Panc1 (cell line): ENCODE measurements at regions not wholly inside any gene's neighbourhood (a gene's known extent, or its start where the extent isn't known, plus 50 kb on each side); places are given as distances from the start of the nearest gene placed in this dataset.

Experiments
- CTCF ChIP-seq: fragments of 450-650 bp; IDR thresholded peaks from 2 replicates; pipeline ENCODE4 v1.5.1; 2017; ENCODE audit warnings: mild to moderate bottlenecking
- POLR2AphosphoS5 ChIP-seq: IDR thresholded peaks from 2 replicates; pipeline ENCODE4 v1.6.1; 2012; ENCODE audit warnings: mild to moderate bottlenecking, low read depth, low read length, moderate library complexity
- REST ChIP-seq, 2 experiments: IDR thresholded peaks; 2 replicates each; pipeline ENCODE4 v1.6.1; 2011 to 2012; ENCODE audit warnings: low read depth in 2 of 2, control low read depth in 1 of 2, low read length in 1 of 2, mild to moderate bottlenecking in 1 of 2, moderate library complexity in 1 of 2; ENCODE audit not compliant: insufficient read depth in 1 of 2
- TCF7L2 ChIP-seq: IDR thresholded peaks from 2 replicates; pipeline ENCODE4 v1.6.1; 2011; ENCODE audit warnings: mild to moderate bottlenecking, low read depth, low read length, inconsistent platforms

- TF ChIP-seq CTCF (no peak), POLR2AphosphoS5 (no peak), TCF7L2 (no peak), REST (IDR thresholded peaks at IDR 0.05; ENCODE audit: insufficient read depth in 1 of 2, low read depth in 2 of 2, low read length in 1 of 2) (no peak)
These were observed 82.8 kb upstream of the TAS2R1 start for GRCh38 chr5:9712911-9713310.
